Neural cell (in vitro differentiated cells): ENCODE measurements at regions not wholly inside any gene's neighbourhood (a gene's known extent, or its start where the extent isn't known, plus 50 kb on each side); places are given as distances from the start of the nearest gene placed in this dataset.

ENCODE experiments used
- CTCF ChIP-seq: fragments of 450-650 bp; IDR thresholded peaks from 2 replicates; pipeline ENCODE4 v1.5.1; 2014; ENCODE audit warnings: antibody characterized with exemption, mild to moderate bottlenecking, moderate library complexity; ENCODE audit not compliant: poor library complexity, severe bottlenecking
- EZH2 ChIP-seq: fragments of 200-600, 300-800 bp; shearing (Covaris generic), sonication (generic); IDR thresholded peaks from 2 replicates; pipeline ENCODE4 v1.6.1; 2014; ENCODE audit warnings: antibody characterized with exemption, low read length, borderline replicate concordance, mild to moderate bottlenecking; ENCODE audit not compliant: insufficient read depth, poor library complexity, severe bottlenecking
- REST ChIP-seq: IDR thresholded peaks from 2 replicates; pipeline ENCODE4 v1.6.1; 2012; ENCODE audit warnings: borderline replicate concordance

- TF ChIP-seq CTCF (no peak), EZH2 (no peak), REST (no peak)
Measured at GRCh38 chr10:57333880-57334279, 933.8 kb downstream of the IPMK start.
